ENCODE measurements at regions not wholly inside any gene's neighbourhood (a gene's known extent, or its start where the extent isn't known, plus 50 kb on each side); places are given as distances from the start of the nearest gene placed in this dataset.

- no peak for DNase-seq (ENCODE audit: low spot score)
- POLR2A ChIA-PET (ENCODE audit: low non-redundant PET): no interaction called here
These were observed 202.6 kb downstream of the C7orf25 start for GRCh38 chr7:42709284-42709683.

DNA sequence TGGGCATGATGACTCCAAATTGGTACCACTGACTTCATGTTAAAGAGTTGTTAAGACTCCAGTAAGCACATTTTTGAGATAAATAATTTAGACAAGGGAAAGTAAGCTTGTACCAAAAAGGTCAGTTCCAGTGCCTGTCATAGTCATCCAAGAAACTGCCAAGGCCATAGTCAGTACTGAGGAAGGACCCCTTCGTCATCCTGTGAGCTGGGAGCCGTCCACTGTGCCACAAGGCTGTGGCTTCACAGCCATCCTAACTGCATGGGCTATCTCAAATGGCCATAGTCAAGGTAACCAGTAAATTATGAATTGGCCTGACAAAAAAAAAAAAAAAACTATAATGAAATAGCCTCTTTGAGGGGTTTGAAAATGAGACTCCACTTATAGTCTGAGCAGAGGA lies 207.2 kb downstream of the C7orf25 start:
- TF ChIP-seq, protein P1, sequence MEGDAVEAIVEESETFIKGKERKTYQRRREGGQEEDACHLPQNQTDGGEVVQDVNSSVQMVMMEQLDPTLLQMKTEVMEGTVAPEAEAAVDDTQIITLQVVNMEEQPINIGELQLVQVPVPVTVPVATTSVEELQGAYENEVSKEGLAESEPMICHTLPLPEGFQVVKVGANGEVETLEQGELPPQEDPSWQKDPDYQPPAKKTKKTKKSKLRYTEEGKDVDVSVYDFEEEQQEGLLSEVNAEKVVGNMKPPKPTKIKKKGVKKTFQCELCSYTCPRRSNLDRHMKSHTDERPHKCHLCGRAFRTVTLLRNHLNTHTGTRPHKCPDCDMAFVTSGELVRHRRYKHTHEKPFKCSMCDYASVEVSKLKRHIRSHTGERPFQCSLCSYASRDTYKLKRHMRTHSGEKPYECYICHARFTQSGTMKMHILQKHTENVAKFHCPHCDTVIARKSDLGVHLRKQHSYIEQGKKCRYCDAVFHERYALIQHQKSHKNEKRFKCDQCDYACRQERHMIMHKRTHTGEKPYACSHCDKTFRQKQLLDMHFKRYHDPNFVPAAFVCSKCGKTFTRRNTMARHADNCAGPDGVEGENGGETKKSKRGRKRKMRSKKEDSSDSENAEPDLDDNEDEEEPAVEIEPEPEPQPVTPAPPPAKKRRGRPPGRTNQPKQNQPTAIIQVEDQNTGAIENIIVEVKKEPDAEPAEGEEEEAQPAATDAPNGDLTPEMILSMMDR (conservative IDR thresholded peaks at IDR 0.05; ENCODE audit: low read depth): no peak
- ChIA-PET POLR2A (ENCODE audit: low non-redundant PET) (no interaction called here), CTCF (interaction anchor here (0.6 to 0.7 kb wide), 2 partner anchors 254 to 1068 kb away, joined by 3 read pairs; no protein-coding TSS in a partner anchor)
- no peak overlapping the region for H3K27ac ChIP-seq
- DNase-seq (ENCODE audit: low spot score): no peak

More at GRCh38 chr7:42709284-42709683, 202.6 kb downstream of the C7orf25 start:
- H3K27ac ChIP-seq: no peak overlapping the region
- TF ChIP-seq, protein P1 (conservative IDR thresholded peaks at IDR 0.05; ENCODE audit: low read depth): no peak
- CTCF ChIA-PET: no interaction called here

DNA sequence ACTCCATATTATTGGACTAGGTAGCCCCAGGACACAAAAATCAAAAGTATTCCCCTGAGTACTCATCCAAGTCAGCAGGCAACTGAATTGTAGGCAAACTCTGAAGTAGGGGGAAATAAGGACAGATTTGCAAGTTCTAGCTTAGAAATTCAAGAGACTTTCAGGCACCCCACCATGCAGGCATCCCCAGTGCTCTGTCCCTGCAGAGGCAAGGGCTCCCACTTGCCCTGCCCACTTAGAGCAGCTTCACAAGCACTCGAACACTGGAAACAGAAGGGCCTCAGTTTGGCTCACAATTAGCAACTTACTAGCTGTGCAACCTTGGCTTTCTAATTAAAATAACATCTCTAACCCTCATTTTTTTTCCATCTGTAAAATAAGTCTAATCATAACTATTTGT lies 209.2 kb downstream of the C7orf25 start:
- no peak overlapping the region for H3K27ac ChIP-seq
- TF ChIP-seq, protein P1 (conservative IDR thresholded peaks at IDR 0.05; ENCODE audit: low read depth): no peak
- DNase-seq (ENCODE audit: low spot score): no peak
- POLR2A ChIA-PET (ENCODE audit: low non-redundant PET): no interaction called here
- CTCF ChIA-PET: interaction anchor here (0.7 to 1.5 kb wide), 2 partner anchors 760 to 762 kb away, joined by 3 to 7 read pairs; no protein-coding TSS in a partner anchor

- no peak overlapping the region for H3K27ac ChIP-seq
- TF ChIP-seq, protein P1 (conservative IDR thresholded peaks at IDR 0.05; ENCODE audit: low read depth): no peak
- ChIA-PET POLR2A (ENCODE audit: low non-redundant PET) (no interaction called here), CTCF (no interaction called here)
- DNase-seq (ENCODE audit: low spot score): no peak
These were observed 211.2 kb downstream of the C7orf25 start for GRCh38 chr7:42700406-42701327.

DNA sequence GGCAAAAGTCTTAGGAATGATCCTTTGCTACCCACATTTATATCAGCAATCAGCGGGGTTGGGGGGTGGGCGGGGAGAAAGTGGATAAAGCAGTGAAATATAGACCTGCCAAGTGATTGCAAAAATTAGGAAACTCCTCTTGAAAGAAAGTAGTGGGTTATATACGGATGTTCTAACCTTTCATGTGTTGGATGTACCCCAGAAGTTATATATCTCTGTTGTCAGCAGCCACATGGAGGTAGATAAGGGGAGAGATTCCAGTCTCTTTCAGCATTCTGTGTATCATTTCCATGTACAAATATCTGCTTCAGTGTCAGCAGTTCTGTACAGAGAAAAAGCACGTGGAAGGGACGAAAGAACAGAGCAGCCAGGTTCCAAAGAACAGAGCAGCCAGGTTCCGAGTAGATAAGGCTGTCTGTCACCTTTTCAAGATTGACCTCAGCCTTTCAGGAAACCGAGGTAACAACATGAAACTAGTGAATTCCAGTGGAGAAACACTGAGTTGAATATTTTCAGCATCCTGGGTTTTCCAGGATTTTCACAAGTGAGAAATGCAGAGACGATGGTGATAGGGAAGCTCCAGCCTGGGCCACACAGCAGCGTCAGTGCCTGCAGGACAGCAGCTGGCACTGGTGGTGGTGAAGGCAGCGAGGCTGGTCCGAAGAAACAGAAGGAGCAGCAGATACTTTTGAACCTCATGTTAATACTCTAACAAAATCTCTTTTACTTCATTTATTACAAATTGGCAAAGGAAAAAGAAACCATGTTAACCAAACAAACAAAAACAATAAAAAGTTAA lies 212.3 kb downstream of the C7orf25 start:
- CTCF ChIA-PET: no interaction called here
- TF ChIP-seq, protein P1 (conservative IDR thresholded peaks at IDR 0.05; ENCODE audit: low read depth): no peak
- POLR2A ChIA-PET (ENCODE audit: low non-redundant PET): no interaction called here
- H3K27ac ChIP-seq: no peak overlapping the region
- no peak for DNase-seq (ENCODE audit: low spot score)

- H3K27ac ChIP-seq: no peak overlapping the region
- POLR2A ChIA-PET (ENCODE audit: low non-redundant PET): no interaction called here
- TF ChIP-seq, protein P1 (conservative IDR thresholded peaks at IDR 0.05; ENCODE audit: low read depth): no peak
- DNase-seq (ENCODE audit: low spot score): no peak
- CTCF ChIA-PET: no interaction called here
These were observed 213.1 kb downstream of the C7orf25 start for GRCh38 chr7:42698600-42699374.

Data from RWPE1 (cell line).